ENCODE measurements at regions not wholly inside any gene's neighbourhood (a gene's known extent, or its start where the extent isn't known, plus 50 kb on each side); places are given as distances from the start of the nearest gene placed in this dataset.

DNA sequence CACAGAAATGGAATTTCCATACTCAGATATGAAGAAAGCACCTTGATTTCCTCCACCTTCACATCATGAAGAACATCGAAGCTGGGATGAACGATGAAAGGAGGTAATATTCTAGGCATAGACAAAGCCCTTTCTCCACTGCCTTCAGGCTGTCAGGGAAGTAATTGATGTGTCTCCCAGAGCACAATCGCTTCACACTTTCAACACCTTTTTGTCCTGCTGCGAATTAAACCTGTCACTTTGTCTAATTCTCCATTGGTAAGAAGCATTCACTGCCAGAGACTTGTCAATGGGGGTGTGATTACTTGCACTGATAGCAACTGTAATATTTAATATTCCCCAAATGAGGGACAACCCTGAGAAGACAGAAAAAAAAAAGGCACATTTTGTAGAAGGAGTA is 260.1 kb downstream of the ETS1 start:
- TF ChIP-seq CTCF (IDR thresholded peaks at IDR 0.05) (no peak), POLR2AphosphoS5 (IDR thresholded peaks at IDR 0.05) (no peak), POLR2A (IDR thresholded peaks at IDR 0.05) (no peak)

Data from prostate gland (tissue), 2 donors.